GM10266 (cell line): ENCODE measurements at regions not wholly inside any gene's neighbourhood (a gene's known extent, or its start where the extent isn't known, plus 50 kb on each side); places are given as distances from the start of the nearest gene placed in this dataset.
A peak's percentile ranks its signal among the peaks of the same experiment; 100 is the strongest.

Experiments
- DNase-seq: peaks from one replicate; pipeline ENCODE4 v3.0.0; 2012; ENCODE audit errors: extremely low spot score
- CTCF ChIP-seq: IDR thresholded peaks from 2 replicates; pipeline ENCODE4 v1.5.1; 2012; ENCODE audit warnings: mild to moderate bottlenecking, low read depth; ENCODE audit not compliant: control insufficient read depth, insufficient read depth; ENCODE audit errors: missing control alignments

DNA sequence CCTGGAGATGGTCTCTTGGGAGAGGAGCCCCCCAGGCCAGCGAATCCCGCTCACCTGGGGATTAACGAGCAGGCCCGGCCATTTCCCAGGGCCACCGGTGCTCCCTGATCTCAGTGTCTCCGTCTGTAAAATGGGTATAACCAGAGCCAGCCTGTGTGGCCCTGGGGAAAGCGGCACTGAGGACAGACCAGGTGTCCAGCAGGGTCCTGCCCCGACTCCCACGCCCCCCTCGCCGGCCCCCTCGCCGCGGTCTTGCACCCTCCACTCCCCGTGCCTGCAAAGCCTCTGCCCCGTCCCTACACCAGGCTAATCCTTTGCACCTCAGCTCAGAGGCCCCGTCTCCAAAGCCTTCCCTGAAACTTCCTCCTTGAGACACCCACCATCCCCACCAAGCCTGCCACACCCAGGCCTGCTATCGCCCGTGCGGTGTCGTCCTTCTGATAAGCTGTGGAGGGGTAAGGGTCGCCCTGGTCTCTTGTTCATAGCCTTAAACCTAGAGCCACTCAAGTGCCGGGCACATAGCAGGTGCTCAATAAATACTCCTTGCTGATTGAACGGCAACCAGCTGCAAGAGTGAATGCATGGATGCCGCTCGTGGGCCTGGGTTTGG, 259.1 kb downstream of the C16orf95 start:
- no peak for DNase-seq
- no peak for TF ChIP-seq CTCF

DNA sequence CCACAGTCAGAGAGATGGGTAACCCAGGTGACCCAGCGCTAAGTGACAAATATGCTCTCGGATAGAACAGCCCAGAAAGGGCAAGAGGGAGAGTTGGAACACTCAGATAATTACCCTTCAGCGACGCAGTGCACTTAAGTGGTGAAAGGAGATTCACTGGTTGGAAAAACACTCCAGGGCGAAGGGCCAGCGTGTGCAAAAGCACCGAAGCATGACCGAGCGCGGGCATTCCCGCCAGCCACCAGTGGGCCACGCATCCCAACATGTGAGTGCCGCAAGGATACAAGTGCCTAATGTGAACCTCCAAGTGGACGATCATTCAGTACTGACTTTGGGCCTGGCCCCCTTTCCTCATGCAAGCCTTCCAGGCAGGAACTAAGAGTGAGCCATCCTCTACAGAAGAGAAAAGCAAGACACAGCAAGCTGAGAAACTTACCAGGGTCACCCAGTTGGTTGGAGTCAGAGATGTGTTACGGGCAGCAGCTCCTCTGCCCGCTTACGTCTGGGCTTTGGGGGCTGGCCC, 258.4 kb downstream of the C16orf95 start:
- DNase-seq, result no peak
- TF ChIP-seq CTCF, result no peak

DNA sequence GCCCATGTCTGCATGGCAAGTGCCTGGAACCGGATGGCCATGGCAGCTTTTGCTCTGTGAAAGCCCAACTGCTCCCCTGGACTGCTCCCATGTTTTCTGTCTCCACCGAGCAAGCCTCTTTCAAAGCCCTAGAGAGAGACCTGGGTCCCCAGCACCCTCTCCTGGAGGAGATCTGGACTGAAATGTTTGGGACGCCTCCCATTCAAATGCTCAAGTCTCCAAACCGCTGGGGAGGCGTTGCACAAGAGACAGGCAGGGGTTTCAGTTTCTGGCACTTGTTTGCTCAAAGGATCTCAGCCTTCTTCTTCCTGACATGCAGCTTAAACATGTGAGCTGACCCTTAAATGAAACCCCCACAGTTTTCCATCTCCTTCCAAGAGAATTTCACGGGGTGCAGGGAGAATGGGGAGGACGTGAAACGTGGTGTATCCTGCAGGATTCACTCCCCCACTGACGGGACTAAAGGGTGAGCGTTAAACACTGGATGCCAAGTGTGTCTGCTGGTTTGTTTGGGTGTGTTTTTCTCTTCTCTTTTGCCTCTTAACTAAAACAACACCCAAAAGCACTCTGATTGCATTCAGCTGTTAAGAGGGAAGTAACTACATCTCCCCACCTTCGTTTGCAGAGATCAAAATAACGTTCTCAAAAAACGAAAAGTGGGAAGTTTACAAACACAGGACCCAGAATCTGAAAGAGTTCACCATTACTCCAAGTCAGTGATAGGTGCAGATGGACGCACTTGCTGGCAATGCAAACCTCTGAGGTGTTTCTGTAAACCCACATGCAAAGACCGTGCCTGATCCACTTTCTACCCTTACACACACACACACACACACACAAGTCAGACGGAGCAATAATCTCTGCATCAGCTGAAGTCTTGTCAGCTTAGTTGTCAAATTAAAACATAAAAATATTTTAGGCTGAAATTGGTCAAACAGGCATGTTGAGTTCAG, 256.9 kb downstream of the C16orf95 start:
- DNase-seq, result no peak
- TF ChIP-seq CTCF, result no peak

- no peak for TF ChIP-seq CTCF
- DNase-seq, result no peak
Measured at GRCh38 chr16:87061243-87061920, 255.8 kb downstream of the C16orf95 start.

GRCh38 chr16:87062569-87063442, 254.4 kb downstream of the C16orf95 start:
- peak; percentile 89 for DNase-seq
- TF ChIP-seq CTCF, result peak; percentile 76

- no peak for DNase-seq
- no peak for TF ChIP-seq CTCF
Measured at GRCh38 chr16:87063543-87063942, 253.6 kb downstream of the C16orf95 start.
